K562 (cell line): ENCODE measurements at regions not wholly inside any gene's neighbourhood (a gene's known extent, or its start where the extent isn't known, plus 50 kb on each side); places are given as distances from the start of the nearest gene placed in this dataset.

Experiments
- CBFB ChIP-seq: sonication (generic); formaldehyde crosslinking; IDR thresholded peaks from 2 replicates; pipeline ENCODE4 v1.4.0; 2020; ENCODE audit warnings: mild to moderate bottlenecking, missing genetic modification reagents
- EZH2 ChIP-seq: IDR thresholded peaks from 2 replicates; pipeline ENCODE4 v1.6.1; 2012; ENCODE audit warnings: low read depth, mild to moderate bottlenecking, inconsistent platforms, low read length, borderline replicate concordance
- HEY1 ChIP-seq: fragments of 250-450 bp; sonication (Bioruptor Pico); IDR thresholded peaks from 2 replicates; pipeline ENCODE4 v1.5.0; 2020; ENCODE audit warnings: mild to moderate bottlenecking, moderate library complexity, borderline replicate concordance
- RCOR1 ChIP-seq, 2 experiments: IDR thresholded peaks; 2 replicates each; pipeline ENCODE4 v1.6.1; 2012; ENCODE audit warnings: low read depth in 2 of 2, low read length in 2 of 2, borderline replicate concordance in 1 of 2, improper control_type of control experiment in 1 of 2
- SRSF3 ChIP-seq: fragments of 200-400 bp; formaldehyde crosslinking; IDR thresholded peaks from 2 replicates; pipeline ENCODE4 v1.6.1; 2016; ENCODE audit warnings: mild to moderate bottlenecking, low read length, moderate library complexity; ENCODE audit not compliant: insufficient read depth
- TAL1 ChIP-seq: fragments of 450-650 bp; IDR thresholded peaks from 2 replicates; pipeline ENCODE4 v1.6.1; 2016; ENCODE audit warnings: mild to moderate bottlenecking
- TARDBP ChIP-seq: fragments of 450-650 bp; IDR thresholded peaks from 2 replicates; pipeline ENCODE4 v1.6.1; 2016
- TGIF2 ChIP-seq: sonication (generic); formaldehyde crosslinking; IDR thresholded peaks from 2 replicates; pipeline ENCODE4 v1.8.1; 2022; ENCODE audit warnings: mild to moderate bottlenecking, missing genetic modification reagents, moderate library complexity
- ZNF253 ChIP-seq: fragments of 250-450 bp; sonication (Bioruptor Pico); conservative IDR thresholded peaks from 2 replicates; pipeline ENCODE4 v1.6.1; 2021; ENCODE audit warnings: mild to moderate bottlenecking
- ZNF766 ChIP-seq: fragments of 200-800 bp; sonication (Bioruptor generic); conservative IDR thresholded peaks from 2 replicates; pipeline ENCODE4 v1.6.1; 2016; ENCODE audit warnings: missing genetic modification characterization, missing compliant biosample characterization
- TF ChIP-seq, protein P1 (sequence below), 3 experiments: IDR thresholded peaks in 2 of 3; conservative IDR thresholded peaks in 1 of 3; 2 replicates each; pipeline ENCODE4 v1.5.1; 2011 to 2012; ENCODE audit warnings: low read length in 3 of 3, mild to moderate bottlenecking in 3 of 3, control low read depth in 2 of 3, improper control_type of control experiment in 1 of 3, inconsistent platforms in 1 of 3, low read depth in 1 of 3, mixed read lengths in 1 of 3, moderate library complexity in 1 of 3; ENCODE audit not compliant: insufficient read depth in 2 of 3
- TF ChIP-seq, protein P2 (sequence below): fragments of 250-450 bp; sonication (Bioruptor Pico); IDR thresholded peaks from 2 replicates; pipeline ENCODE4 v1.8.0; 2021; ENCODE audit warnings: moderate library complexity, mild to moderate bottlenecking, inconsistent platforms
- TF ChIP-seq, protein P3 (sequence below): fragments of 200-800 bp; sonication (Bioruptor generic); IDR thresholded peaks from 2 replicates; pipeline ENCODE4 v1.6.1; 2017; ENCODE audit warnings: missing genetic modification characterization, missing compliant biosample characterization

DNA sequence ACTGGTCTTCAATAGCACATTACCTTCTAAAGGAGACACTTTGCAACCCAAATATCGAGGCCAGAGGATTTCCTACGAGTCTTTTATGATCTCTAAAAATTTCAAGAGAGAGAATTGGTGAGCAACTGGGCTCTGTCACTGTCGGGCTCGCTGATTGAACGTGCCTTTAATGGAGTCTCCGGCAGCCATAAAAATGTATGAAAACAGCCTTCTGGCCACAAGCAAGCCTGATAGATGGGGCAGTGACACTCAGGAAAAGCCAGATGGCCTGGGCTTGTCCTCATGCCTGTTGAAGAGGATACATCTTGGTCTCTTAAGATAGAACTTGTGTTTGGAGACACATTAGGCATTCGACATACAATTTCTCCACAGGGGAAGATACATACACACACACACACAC, 419.5 kb upstream of the PROK2 start:
- TF ChIP-seq RCOR1 (IDR thresholded peaks at IDR 0.05; ENCODE audit: borderline replicate concordance in 1 of 2, low read depth in 2 of 2, low read length in 2 of 2) (no peak), ZNF253 (CRISPR knock-in tag) (no peak), CBFB (CRISPR knock-in tag) (no peak), SRSF3 (no peak), TARDBP (no peak), ZNF766 (CRISPR knock-in tag) (no peak), TGIF2 (CRISPR knock-in tag) (no peak), EZH2 (no peak), TAL1 (no peak), HEY1 (CRISPR knock-in tag) (no peak)
- TF ChIP-seq, protein P1, sequence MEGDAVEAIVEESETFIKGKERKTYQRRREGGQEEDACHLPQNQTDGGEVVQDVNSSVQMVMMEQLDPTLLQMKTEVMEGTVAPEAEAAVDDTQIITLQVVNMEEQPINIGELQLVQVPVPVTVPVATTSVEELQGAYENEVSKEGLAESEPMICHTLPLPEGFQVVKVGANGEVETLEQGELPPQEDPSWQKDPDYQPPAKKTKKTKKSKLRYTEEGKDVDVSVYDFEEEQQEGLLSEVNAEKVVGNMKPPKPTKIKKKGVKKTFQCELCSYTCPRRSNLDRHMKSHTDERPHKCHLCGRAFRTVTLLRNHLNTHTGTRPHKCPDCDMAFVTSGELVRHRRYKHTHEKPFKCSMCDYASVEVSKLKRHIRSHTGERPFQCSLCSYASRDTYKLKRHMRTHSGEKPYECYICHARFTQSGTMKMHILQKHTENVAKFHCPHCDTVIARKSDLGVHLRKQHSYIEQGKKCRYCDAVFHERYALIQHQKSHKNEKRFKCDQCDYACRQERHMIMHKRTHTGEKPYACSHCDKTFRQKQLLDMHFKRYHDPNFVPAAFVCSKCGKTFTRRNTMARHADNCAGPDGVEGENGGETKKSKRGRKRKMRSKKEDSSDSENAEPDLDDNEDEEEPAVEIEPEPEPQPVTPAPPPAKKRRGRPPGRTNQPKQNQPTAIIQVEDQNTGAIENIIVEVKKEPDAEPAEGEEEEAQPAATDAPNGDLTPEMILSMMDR (IDR thresholded peaks at IDR 0.05 in 2 of 3, conservative IDR thresholded peaks at IDR 0.05 in 1 of 3; ENCODE audit: insufficient read depth in 2 of 3, low read depth in 1 of 3, low read length in 3 of 3), result no peak
- TF ChIP-seq, protein P2, sequence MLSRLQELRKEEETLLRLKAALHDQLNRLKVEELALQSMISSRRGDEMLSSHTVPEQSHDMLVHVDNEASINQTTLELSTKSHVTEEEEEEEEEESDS, result no peak
- TF ChIP-seq, protein P3, sequence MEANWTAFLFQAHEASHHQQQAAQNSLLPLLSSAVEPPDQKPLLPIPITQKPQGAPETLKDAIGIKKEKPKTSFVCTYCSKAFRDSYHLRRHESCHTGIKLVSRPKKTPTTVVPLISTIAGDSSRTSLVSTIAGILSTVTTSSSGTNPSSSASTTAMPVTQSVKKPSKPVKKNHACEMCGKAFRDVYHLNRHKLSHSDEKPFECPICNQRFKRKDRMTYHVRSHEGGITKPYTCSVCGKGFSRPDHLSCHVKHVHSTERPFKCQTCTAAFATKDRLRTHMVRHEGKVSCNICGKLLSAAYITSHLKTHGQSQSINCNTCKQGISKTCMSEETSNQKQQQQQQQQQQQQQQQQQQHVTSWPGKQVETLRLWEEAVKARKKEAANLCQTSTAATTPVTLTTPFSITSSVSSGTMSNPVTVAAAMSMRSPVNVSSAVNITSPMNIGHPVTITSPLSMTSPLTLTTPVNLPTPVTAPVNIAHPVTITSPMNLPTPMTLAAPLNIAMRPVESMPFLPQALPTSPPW (CRISPR knock-in tag), result no peak
